Esophagus squamous epithelium (tissue), 4 donors: ENCODE measurements at regions not wholly inside any gene's neighbourhood (a gene's known extent, or its start where the extent isn't known, plus 50 kb on each side); places are given as distances from the start of the nearest gene placed in this dataset.

Source experiments
- POLR2A ChIP-seq, 4 donors: fragments of 450-650 bp; IDR thresholded peaks; one replicate each; pipeline ENCODE4 v1.6.1; 2017; ENCODE audit warnings: antibody characterized with exemption in 4 of 4, mild to moderate bottlenecking in 4 of 4, moderate library complexity in 3 of 4
- TF ChIP-seq, protein P1 (sequence below), 6 experiments: fragments of 450-650 bp in 4 of 6; fragments of 200-600 bp in 2 of 6; sonication (generic) in 2 of 6; IDR thresholded peaks; one replicate each; pipeline ENCODE4 v1.5.1; 2016 to 2019; ENCODE audit warnings: antibody characterized with exemption in 6 of 6, mild to moderate bottlenecking in 4 of 6, moderate library complexity in 4 of 6

DNA sequence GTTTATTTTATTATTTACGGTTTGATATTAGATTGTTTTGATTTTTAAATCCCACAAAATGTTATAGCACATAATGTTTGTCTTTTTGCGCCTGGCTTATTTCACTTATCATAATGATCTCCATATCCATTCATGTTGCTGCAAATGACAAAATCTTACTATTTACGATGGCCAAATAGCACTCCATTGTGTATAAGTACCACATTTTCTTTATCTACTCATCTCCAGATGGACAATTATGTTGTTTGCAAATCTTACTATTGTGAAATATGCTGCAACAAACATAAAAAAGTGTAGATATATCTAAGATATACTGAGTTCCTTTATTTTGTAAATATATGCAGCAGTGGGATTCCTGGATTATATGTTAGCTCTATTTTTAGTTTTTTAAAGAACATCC lies 1568.3 kb downstream of the AMY1C start:
- TF ChIP-seq, protein P1, sequence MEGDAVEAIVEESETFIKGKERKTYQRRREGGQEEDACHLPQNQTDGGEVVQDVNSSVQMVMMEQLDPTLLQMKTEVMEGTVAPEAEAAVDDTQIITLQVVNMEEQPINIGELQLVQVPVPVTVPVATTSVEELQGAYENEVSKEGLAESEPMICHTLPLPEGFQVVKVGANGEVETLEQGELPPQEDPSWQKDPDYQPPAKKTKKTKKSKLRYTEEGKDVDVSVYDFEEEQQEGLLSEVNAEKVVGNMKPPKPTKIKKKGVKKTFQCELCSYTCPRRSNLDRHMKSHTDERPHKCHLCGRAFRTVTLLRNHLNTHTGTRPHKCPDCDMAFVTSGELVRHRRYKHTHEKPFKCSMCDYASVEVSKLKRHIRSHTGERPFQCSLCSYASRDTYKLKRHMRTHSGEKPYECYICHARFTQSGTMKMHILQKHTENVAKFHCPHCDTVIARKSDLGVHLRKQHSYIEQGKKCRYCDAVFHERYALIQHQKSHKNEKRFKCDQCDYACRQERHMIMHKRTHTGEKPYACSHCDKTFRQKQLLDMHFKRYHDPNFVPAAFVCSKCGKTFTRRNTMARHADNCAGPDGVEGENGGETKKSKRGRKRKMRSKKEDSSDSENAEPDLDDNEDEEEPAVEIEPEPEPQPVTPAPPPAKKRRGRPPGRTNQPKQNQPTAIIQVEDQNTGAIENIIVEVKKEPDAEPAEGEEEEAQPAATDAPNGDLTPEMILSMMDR (IDR thresholded peaks at IDR 0.05), result no peak
- no peak for TF ChIP-seq POLR2A (IDR thresholded peaks at IDR 0.05)
